GM18505 (cell line): ENCODE measurements at regions not wholly inside any gene's neighbourhood (a gene's known extent, or its start where the extent isn't known, plus 50 kb on each side); places are given as distances from the start of the nearest gene placed in this dataset.
"Not testable (repeated sequence)": the region's sequence is repeated elsewhere in the genome, so short reads cannot be mapped to it uniquely, and the experiment has no call there.

Experiments
- ATAC-seq: cut with Tn5 transposase; IDR thresholded peaks from one replicate; pipeline ENCODE4 v1.9.1; 2021; ENCODE audit not compliant: unreplicated experiment
- POLR2A ChIP-seq: IDR thresholded peaks from 4 replicates; pipeline ENCODE4 v1.6.1; 2011; ENCODE audit warnings: borderline replicate concordance; ENCODE audit not compliant: insufficient read depth, insufficient read length; ENCODE audit errors: extremely low read depth

DNA sequence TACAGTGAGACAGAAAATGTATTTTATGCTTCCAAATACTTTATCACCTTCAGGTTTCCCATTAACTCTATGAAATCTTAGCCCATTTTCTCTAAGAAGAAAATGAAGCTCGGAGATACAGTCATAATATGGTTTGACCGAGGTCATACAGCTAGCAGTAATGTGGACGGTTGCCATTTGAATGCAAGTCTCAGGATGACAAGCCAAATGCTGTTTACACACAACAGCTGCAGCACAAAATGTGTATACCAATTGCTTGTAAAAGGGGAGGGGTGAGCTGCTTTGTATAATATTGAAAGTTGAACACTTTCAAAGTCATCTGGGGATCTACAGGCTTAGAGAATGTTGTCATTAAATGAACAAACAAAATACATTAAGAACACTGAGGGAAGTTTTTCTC is 93.8 kb upstream of the FSIP2 start:
- TF ChIP-seq POLR2A, result no peak
- no peak for ATAC-seq

DNA sequence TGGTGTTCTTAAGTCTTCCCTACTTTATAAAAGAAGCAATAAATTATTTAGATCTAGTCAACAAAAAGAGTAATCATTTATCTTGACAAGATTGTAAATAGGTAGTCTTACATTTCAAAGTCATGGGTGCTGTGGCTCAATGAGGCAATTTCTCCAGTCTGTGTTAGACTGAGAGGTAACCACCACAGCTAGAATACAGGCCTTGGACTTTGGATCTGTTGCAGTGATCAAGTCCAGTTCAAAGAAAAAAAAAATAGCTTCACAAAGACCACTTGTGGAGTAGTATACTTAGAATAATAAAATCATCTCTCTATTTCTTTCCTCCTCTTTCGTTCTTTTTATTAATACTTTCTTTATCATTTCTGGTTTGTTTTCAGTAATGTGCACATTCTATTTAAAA is 93.1 kb upstream of the FSIP2 start:
- ATAC-seq, result no peak

DNA sequence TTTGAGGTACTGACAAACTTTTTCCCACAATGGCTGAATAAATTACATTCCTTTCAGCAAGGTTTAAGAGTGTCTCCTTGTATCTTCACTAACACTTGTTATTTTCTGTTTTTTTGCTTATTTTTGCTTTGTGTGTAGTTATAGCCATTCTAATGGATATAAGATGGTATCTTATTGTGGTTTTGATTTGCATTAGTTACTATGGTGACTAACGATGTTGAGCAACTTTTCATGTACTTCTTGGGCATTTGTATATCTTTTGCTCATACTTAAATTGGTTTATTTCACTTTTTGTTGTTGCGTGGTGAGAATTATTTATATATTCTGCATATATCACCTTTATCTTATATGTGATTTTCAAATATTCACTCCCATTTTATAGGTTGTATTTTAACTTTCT is 79.9 kb upstream of the FSIP2 start:
- ATAC-seq, result no peak
- no peak for TF ChIP-seq POLR2A

More for the DNA sequence above, 93.1 kb upstream of the FSIP2 start:
- no peak for TF ChIP-seq POLR2A

DNA sequence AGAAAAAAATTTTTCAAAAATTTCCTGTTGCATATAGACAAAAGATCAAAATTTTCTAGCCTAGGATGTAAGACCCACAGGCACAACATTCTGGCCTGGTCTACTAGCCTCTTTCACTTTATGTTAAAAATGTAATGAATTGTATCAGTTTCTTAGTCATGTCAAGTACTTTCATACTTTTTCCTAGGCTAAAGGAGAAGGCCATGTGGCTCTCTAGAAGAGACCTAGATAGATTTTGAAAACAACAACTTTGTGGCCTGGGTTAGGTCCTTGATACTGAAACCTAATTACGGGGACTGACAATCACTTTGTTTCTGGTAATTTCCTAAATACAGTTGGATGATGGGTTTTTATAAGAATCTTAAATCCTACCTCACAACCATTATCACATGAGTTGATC is 74.8 kb upstream of the FSIP2 start:
- ATAC-seq, result no peak
- TF ChIP-seq POLR2A, result no peak

DNA sequence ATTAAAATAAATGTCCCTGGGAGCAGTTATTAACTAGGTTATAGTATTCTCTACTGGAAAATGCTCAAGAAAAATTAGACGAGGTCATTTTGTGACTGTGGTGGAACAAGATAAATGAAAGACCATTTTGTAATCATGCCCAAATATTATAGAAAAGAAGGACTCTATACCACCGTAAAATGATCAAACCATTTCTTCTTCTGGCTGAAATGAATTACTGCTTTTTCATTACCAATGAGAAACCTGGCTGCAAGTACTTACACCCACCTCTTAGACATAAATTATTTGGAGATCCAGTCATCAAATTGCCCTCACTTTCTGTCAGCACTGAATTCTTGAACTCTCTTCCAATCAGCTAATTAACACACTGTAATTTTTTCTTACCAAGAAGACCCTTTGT is 74.2 kb upstream of the FSIP2 start:
- no peak for ATAC-seq
- TF ChIP-seq POLR2A, result no peak

DNA sequence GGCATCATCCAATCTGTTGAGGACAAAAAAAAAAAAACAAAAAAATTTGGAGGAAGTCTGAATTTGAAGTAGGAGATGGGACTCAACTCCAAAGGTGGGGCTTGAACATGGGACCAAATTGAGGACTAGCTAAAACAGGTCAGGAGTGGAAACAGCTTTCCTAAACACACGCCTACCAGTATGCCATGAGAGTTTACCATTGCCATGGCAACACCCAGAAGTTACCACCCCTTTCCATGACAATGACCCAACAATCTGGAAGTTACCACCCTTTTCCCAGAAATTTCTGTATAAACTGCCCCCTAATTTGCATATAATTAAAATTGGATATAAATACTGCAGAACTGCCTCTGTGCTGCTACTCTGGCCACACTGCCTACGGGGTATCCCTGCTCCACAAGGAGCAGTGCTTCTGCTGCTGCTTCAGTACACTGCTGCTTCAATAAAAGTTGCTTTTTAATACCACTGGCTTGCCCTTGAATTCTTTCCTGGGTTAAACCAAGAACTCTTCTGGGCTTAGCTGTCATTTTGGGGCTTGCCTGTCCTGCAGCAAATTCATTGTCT is 73.3 kb upstream of the FSIP2 start:
- TF ChIP-seq POLR2A, result no peak
- no peak for ATAC-seq

DNA sequence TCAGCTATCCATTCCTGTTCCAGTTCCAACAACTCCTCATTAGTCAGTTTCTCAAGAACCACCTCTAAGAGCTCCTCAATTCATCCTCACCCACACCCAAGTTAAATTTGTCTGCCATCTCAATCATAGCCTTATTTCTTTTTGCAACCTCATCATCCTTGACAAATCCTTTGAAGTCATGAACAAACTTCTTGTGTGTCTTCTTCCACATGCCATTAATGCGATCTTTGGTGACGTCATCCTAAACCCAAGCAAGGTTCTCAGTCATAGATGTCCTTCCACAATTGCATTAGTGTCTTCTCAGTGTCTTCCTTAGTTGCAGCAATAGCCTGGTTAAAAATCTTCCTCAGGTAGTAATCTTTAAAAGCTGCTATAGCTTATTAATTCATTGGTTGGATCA is 71.2 kb upstream of the FSIP2 start:
- TF ChIP-seq POLR2A, result no peak
- ATAC-seq, result no peak

DNA sequence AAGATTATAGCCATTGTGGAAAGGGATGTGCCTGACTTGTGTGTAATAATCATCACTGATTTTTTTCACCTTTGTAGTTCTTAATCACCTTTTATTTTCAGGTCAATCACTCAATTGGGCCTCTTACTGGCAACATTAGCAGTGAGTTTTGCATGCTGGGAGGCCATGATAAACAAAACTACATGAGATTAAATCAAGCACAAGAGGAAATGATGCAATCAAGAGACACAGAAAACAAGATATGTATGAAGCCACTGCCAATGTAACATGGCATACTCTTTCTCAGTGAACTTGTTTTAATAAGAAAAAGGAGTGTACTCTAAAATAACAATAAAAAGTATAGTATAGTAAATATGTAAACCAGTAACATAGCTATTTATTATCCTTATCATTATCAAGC is 69.9 kb upstream of the FSIP2 start:
- no peak for TF ChIP-seq POLR2A
- no peak for ATAC-seq

DNA sequence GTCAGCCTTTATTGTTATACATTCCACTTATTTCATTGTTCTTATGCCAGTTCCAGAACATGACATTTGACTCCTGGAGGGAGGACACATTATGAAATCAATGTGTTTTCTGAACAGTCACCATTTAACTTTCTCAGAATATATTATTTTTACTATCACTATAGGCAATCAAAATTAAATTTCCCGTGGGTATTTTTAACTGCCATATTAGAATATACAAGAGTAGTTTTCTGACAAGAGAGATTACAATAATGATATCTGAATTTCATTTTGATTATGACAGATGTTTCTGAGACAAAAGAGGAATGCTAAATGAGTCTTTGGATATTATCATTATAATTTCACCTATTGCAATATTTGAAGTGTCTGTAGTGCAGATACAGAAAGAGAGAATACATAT is 64.4 kb upstream of the FSIP2 start:
- TF ChIP-seq POLR2A, result no peak
- ATAC-seq, result no peak

DNA sequence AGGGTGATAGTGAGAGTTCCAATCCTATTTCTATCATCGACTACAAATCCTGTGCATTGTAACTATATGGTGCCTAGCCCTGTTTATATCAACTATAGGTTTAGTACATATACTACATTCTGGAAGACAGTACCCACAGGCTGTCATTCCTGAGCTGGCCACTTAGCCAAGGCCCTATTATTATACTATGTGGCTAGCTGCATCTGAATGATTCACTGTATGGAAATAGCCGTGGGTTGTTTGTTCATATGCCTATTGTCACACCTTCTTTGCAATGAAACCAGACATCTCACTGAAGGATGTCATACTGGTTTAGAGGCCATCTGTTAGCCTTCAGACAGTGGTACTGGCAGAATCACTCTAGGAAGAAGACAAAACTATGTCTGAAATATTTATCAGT is 62.3 kb upstream of the FSIP2 start:
- no peak for TF ChIP-seq POLR2A
- ATAC-seq, result no peak

DNA sequence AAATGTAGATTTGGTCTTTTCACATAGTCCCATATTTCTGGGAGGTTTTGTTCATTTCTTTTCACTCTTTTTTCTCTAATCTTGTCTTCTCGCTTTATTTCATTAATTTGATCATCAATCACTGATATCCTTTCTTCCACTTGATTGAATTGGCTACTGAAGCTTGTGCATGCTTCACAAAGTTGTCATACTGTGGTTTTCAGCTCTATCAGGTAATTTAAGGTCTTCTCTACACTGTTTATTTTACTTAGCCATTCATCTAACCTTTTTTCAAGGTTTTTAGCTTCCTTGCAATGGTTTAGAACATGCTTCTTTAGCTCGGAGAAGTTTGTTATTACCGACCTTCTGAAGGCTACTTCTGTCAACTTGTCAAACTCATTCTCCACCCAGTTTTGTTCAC is 51.6 kb upstream of the FSIP2 start:
- not testable (repeated sequence) for ATAC-seq

DNA sequence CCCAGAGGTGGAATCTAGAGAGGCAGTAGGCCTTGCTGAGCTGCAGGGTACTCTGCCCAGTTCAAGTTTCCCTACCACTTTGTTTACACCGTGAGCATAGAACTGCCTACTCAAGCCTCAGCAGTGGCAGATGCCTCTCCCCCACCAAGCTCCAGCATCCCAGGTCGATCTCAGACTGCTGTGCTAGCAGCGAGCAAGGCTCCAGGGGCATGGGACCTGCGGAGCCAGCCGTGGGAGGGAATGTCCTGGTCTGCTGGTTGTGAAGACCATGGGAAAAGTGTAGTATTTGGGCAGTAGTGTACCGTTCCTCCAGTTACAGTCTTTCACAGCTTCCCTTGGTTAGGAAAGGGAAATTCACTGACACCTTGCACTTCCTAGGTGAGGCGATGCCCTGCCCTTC is 50.6 kb upstream of the FSIP2 start:
- ATAC-seq, result no peak
- no peak for TF ChIP-seq POLR2A
